GM18909 (cell line): ENCODE measurements at regions not wholly inside any gene's neighbourhood (a gene's known extent, or its start where the extent isn't known, plus 50 kb on each side); places are given as distances from the start of the nearest gene placed in this dataset.
"Not testable (repeated sequence)": the region's sequence is repeated elsewhere in the genome, so short reads cannot be mapped to it uniquely, and the experiment has no call there.

ENCODE experiments used
- ATAC-seq: cut with Tn5 transposase; IDR thresholded peaks from one replicate; pipeline ENCODE4 v1.9.1; 2021; ENCODE audit warnings: mild to moderate bottlenecking; ENCODE audit not compliant: unreplicated experiment, poor library complexity

GRCh38 chr5:104095527-104095926 is 532.9 kb upstream of the NUDT12 start:
- ATAC-seq: no peak

GRCh38 chr5:104088876-104089778 is 526.5 kb upstream of the NUDT12 start:
- ATAC-seq: no peak

GRCh38 chr5:104084896-104085295 is 522.3 kb upstream of the NUDT12 start:
- ATAC-seq: no peak

GRCh38 chr5:104082754-104083153 is 520.2 kb upstream of the NUDT12 start:
- ATAC-seq: no peak

DNA sequence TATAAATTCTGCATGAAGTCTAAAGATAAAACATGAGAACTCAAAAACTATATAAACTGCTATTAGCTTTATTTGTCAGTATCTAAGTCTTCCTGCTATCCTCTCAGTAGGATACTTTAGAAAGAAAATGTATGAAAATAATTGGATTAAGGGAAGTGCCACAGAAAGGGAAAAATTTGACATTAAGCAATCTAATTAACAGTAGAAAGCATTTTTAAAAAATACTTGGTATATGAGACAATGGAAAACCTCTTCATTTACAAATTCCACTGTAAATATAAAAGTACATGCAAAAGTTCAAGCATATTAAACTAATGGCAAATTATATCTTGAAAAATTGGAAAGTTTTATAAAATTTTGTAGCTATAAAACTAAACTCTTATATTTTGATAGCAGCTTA is 518.6 kb upstream of the NUDT12 start:
- ATAC-seq: no peak

DNA sequence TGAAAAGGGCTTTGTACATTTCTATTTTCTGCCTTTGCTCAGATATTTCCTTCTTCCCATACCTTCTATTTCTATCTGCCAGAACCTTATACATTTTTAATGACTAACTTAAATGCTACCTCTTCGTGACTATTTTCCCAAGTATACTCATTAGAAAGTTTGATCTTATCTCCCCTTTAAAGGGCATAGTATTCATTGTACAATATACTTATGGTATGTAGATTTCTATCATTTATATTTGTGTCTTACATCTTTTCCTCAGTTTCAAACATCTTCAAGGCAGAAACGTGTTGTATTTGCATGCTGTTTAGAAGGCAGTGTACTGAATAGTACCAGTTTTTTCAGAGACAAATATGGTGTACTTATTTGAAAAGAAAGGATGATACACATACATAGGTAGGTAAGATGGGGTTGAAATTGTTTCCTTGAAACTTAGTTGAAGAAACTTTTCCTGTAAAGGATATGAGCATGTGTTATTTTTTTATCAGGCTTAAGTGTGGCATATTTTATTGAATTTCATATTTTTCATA is 518.1 kb upstream of the NUDT12 start:
- no peak for ATAC-seq

DNA sequence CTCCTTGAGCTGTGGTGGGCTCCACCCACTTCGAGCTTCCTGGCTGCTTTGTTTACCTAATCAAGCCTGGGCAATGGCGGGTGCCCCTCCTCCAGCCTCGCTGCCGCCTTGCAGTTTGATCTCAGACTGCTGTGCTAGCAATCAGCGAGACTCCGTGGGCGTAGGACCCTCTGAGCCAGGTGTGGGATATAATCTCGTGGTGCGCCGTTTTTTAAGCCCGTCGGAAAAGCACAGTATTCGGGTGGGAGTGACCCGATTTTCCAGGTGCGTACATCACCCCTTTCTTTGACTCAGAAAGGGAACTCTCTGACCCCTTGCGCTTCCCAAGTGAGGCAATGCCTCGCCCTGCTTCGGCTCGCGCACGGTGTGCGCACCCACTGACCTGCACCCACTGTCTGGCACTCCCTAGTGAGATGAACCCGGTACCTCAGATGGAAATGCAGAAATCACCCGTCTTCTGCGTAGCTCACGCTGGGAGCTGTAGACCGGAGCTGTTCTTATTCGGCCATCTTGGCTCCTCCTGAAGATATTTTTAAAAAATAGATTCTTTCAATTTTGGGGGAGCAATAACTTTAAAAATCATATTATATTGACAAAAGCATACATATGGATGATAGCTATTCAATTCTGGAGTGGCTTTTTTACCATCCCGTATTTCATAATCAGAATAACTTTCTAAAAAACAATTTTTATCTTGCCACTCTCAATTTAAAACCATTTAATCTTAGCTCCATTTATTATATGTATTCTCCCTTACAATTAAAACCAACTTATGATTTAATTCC is 517.5 kb upstream of the NUDT12 start:
- ATAC-seq: not testable (repeated sequence)

- ATAC-seq: no peak
Observed at GRCh38 chr5:104071887-104072286, 509.3 kb upstream of the NUDT12 start.

- ATAC-seq: no peak
Observed at GRCh38 chr5:104062621-104063377, 500.2 kb upstream of the NUDT12 start.

GRCh38 chr5:104061707-104062106 is 499.1 kb upstream of the NUDT12 start:
- ATAC-seq: no peak

GRCh38 chr5:104053353-104053649 is 490.7 kb upstream of the NUDT12 start:
- ATAC-seq: no peak

- no peak for ATAC-seq
Observed at GRCh38 chr5:104052558-104053352, 490.2 kb upstream of the NUDT12 start.

DNA sequence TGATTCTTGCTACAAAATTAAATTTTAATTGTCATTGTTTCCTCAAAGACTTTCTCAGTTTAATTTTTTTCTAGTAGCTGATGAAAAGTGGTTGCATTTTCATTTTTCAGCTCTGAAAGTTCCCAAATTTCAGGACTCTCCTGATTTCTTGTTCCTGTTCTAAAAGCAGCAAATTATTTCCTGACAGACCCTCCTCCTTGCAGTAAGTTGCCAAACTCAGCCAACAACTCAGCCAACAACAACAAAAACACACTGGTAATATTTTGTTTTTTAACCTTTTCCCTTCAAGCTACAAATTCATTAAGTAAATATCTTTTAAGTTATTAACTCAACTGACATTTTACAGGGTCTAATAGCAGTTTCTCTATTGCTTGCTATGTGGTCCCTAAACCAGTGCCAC is 487.8 kb upstream of the NUDT12 start:
- ATAC-seq: no peak

DNA sequence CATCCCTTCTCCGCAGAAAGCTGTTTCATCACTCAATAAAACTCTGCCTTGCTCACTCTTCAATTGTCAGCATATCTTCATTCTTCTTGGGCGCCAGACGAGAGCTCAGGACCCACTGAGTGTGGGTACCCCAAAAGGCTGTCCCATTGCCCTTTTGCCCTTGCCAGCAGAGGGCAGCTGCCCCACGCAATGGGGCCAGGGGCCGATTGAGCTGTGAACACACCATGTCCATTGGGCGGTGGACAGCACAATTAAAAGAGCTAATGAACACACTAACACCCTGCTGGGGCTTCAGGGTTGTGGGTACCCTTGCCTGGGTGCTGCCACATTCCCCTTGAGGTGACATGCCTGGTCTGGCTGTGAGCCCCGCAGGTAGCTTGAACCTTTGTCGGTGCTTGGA is 487.2 kb upstream of the NUDT12 start:
- no peak for ATAC-seq

DNA sequence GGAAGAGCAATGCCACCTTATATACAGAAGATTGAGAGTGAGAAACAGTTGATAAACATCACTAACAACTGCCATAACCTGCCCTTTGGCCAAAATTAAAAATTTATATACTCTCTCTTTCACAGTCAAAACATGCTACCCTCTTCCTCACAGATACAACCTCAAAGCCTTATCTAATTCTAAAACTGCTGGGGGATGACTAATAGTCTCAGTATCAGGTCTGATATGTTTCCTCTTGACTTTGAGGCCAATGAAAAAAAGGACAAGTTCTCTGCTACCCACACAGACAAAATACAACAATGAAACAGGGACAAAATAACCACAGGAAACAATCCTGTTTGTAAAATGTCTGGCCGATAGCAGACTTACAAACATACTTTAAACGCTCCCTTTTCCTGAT is 485.6 kb upstream of the NUDT12 start:
- ATAC-seq: no peak

- ATAC-seq: no peak
Observed at GRCh38 chr5:104045987-104046386, 483.4 kb upstream of the NUDT12 start.

- ATAC-seq: not testable (repeated sequence)
Observed at GRCh38 chr5:104039871-104040270, 477.3 kb upstream of the NUDT12 start.

DNA sequence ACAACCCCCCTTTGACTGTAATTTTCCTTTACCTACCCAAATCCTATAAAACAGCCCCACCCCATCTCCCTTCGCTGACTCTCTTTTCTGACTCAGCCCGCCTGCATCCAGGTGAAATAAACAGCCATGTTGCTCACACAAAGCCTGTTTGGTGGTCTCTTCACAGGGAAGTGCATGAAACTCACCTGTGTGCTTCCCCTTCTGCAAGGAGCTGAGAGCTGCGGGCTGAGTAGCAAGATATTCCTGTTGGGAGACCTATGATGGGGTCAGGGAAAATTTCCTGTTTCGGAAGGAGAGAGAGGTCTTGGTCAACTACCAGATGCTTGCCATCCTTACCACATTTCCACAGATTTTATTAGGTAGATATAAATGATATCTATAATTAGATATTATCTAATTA is 474.5 kb upstream of the NUDT12 start:
- ATAC-seq: not testable (repeated sequence)

GRCh38 chr5:104033186-104033585 is 470.6 kb upstream of the NUDT12 start:
- ATAC-seq: not testable (repeated sequence)

GRCh38 chr5:104024538-104024937 is 461.9 kb upstream of the NUDT12 start:
- ATAC-seq: no peak
